ENCODE measurements at regions not wholly inside any gene's neighbourhood (a gene's known extent, or its start where the extent isn't known, plus 50 kb on each side); places are given as distances from the start of the nearest gene placed in this dataset.

- no peak overlapping the region for H3K14ac ChIP-seq (ENCODE audit: insufficient read length)
- H3K23ac ChIP-seq (ENCODE audit: insufficient read length): no peak overlapping the region
- no peaks in the 10 kb centered on the region for H3K36me3 ChIP-seq (ENCODE audit: control insufficient read depth in 2 of 4, insufficient read depth in 4 of 4, low read length in 3 of 4)
- H3K4me3 ChIP-seq (ENCODE audit: extremely low read depth in 1 of 4, insufficient read depth in 2 of 4, low read depth in 3 of 4, low read length in 4 of 4): no peak overlapping the region
- H3K79me1 ChIP-seq (ENCODE audit: low read depth, low read length): no peaks in the 10 kb centered on the region
- peak overlapping the region; percentile 78; the same call in 1 of the 2 replicates for H2AFZ ChIP-seq (ENCODE audit: low read length)
- TF ChIP-seq PHF8 (conservative IDR thresholded peaks at IDR 0.05; ENCODE audit: low read depth, low read length) (no peak), SP2 (IDR thresholded peaks at IDR 0.05; ENCODE audit: low read length) (no peak)
- DNase-seq (ENCODE audit: low read depth in 1 of 2, low spot score in 2 of 2): no peak
- no peaks in the 10 kb centered on the region for H4K20me1 ChIP-seq (replicated peaks in 1 of 2; ENCODE audit: control insufficient read depth in 1 of 2, insufficient read depth in 2 of 2, low read length in 2 of 2)
- H4K5ac ChIP-seq (ENCODE audit: insufficient read length, low read depth, low read length): no peak overlapping the region
- no peaks in the 10 kb centered on the region for H3K79me2 ChIP-seq (ENCODE audit: control insufficient read depth in 1 of 2, insufficient read depth in 2 of 2, low read length in 2 of 2)
- no peak overlapping the region for H3K9ac ChIP-seq (replicated peaks in 1 of 4; ENCODE audit: extremely low read depth in 1 of 4, low read depth in 3 of 4, low read length in 3 of 4)
- H4K8ac ChIP-seq (ENCODE audit: extremely low read depth, insufficient read depth, low read length): no peak overlapping the region
- H3K4me1 ChIP-seq (replicated peaks in 1 of 4; ENCODE audit: control insufficient read depth in 3 of 4, insufficient read depth in 4 of 4, low read length in 3 of 4): no peaks in the 10 kb centered on the region; a peak in 2 of 7 replicates
- H3K9me3 ChIP-seq (ENCODE audit: insufficient read depth in 2 of 2, low read depth in 1 of 2, low read length in 1 of 2): no peaks in the 10 kb centered on the region
- H4K91ac ChIP-seq (replicated peaks; ENCODE audit: insufficient read length, low read length): no peak overlapping the region
- no peak overlapping the region for H2BK12ac ChIP-seq (ENCODE audit: low read depth, low read length)
- H2BK20ac ChIP-seq (ENCODE audit: low read length): no peak overlapping the region
- no peak overlapping the region for H3K4ac ChIP-seq (replicated peaks; ENCODE audit: insufficient read length, low read depth, low read length)
- H3K56ac ChIP-seq (replicated peaks; ENCODE audit: insufficient read length, low read depth, low read length): no peak overlapping the region
- POLR2A ChIA-PET (ENCODE audit: partially characterized antibody): no interaction called here
- no peaks in the 10 kb centered on the region for H3K27me3 ChIP-seq (replicated peaks in 1 of 4; ENCODE audit: control insufficient read depth in 3 of 4, extremely low read depth in 1 of 4, insufficient read depth in 3 of 4, low read length in 3 of 4)
- no peak overlapping the region for H2BK120ac ChIP-seq (replicated peaks; ENCODE audit: low read depth, low read length)
- no peak overlapping the region for H3K18ac ChIP-seq (ENCODE audit: extremely low read depth, low read length)
- H3K27ac ChIP-seq (ENCODE audit: low read depth, low read length): no peak overlapping the region
- no peak overlapping the region for H2BK5ac ChIP-seq (ENCODE audit: low read depth, low read length)
- CTCF ChIA-PET (ENCODE audit: partially characterized antibody): interaction anchor here (0.7 kb wide), 1 partner anchor 20 kb away, joined by 3 read pairs; no protein-coding TSS in a partner anchor
- no peak overlapping the region for H3K4me2 ChIP-seq (ENCODE audit: insufficient read depth in 1 of 2, low read depth in 2 of 2, low read length in 2 of 2)
- no peaks in the 10 kb centered on the region for H3K23me2 ChIP-seq (ENCODE audit: low read depth, low read length)
- FAIRE-seq: no peak
- no peak overlapping the region for H2AK5ac ChIP-seq (ENCODE audit: low read depth, low read length)
- H2BK15ac ChIP-seq (ENCODE audit: low read length): no peak overlapping the region
These were observed 160.9 kb upstream of the VRK2 start for GRCh38 chr2:57885742-57886141.

Measured in H1 (cell line).